ENCODE measurements at regions not wholly inside any gene's neighbourhood (a gene's known extent, or its start where the extent isn't known, plus 50 kb on each side); places are given as distances from the start of the nearest gene placed in this dataset.

DNA sequence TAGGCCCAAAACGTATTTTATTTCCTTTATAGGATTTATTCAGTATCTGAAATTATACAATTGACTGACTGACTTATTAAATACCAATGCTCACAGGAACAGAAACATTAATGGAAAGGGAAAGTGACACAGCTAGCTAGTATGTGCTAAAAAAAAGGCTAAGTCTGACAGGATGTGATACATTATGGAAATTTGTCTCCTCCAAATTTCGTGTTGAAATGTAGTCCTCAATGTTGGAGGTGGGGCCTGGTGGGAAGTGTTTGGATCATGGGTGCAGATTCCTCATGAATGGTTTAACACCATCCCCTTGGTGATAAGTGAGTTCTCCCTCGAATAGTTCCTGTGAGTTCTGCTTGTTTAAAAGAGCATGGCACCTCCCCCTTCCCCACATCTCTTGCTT is 70.6 kb upstream of the WDR75 start:
- CTCF ChIA-PET: interaction anchor here (1.6 kb wide), 1 partner anchor 9 kb away, joined by 4 read pairs; no protein-coding TSS in a partner anchor
- Histone ChIP-seq H3K27me3 (ENCODE audit: control insufficient read depth, insufficient read depth, low read length) (no peaks in the 10 kb centered on the region), H2AFZ (replicated peaks; ENCODE audit: low read length, poor library complexity) (peak overlapping the region; percentile 68), H2BK15ac (ENCODE audit: low read depth, low read length) (peak overlapping the region; percentile 41; the same call in 1 of the 3 replicates), H2AK5ac (ENCODE audit: low read depth, low read length) (0 out of 2 replicates have a peak overlapping the region, but pooled peaks have one; percentile 21), H3K56ac (ENCODE audit: extremely low read depth, insufficient read depth, low read length) (no peak overlapping the region), H4K20me1 (ENCODE audit: insufficient read depth, low read length) (no peaks in the 10 kb centered on the region), H3K9me1 (ENCODE audit: insufficient read depth, low read length) (no peaks in the 10 kb centered on the region), H3K27ac (ENCODE audit: insufficient read depth, low read length) (no peak overlapping the region), H3K36me3 (ENCODE audit: control insufficient read depth, insufficient read depth, low read length) (no peaks in the 10 kb centered on the region), H3K18ac (ENCODE audit: low read depth, low read length) (peak overlapping the region; percentile 18; the same call in 1 of the 2 replicates), H3K23ac (ENCODE audit: low read depth, low read length) (no peak overlapping the region), H3K4me3 (ENCODE audit: insufficient read depth, low read depth, low read length) (no peak overlapping the region), H4K5ac (ENCODE audit: low read depth, low read length) (peak overlapping the region; percentile 45; the same call in 1 of the 2 replicates), H3K9me3 (ENCODE audit: control insufficient read depth, insufficient read depth, low read length) (0 out of 2 replicates have a peak, but pooled peaks cover 4% of the 10 kb centered on the region), H3K9ac (ENCODE audit: low read depth, low read length) (no peak overlapping the region), H4K8ac (ENCODE audit: low read depth in 2 of 2, low read length in 2 of 2) (peak overlapping the region in 1 of 2 experiments; percentile 53; a peak in 1 of 4 replicates), H3K4ac (ENCODE audit: low read depth, low read length) (peak overlapping the region; percentile 34; the same call in 1 of the 2 replicates), H2AK9ac (replicated peaks; ENCODE audit: low read depth, low read length, poor library complexity) (peak overlapping the region; percentile 65), H3K14ac (replicated peaks; ENCODE audit: low read depth, low read length) (peak overlapping the region; percentile 44; the same call in 1 of the 2 replicates), H2BK120ac (ENCODE audit: low read depth, low read length) (peak overlapping the region; percentile 28; the same call in 1 of the 2 replicates), H3K4me2 (ENCODE audit: low read depth, low read length) (no peak overlapping the region), H2BK5ac (ENCODE audit: low read depth, low read length, poor library complexity, severe bottlenecking) (peak overlapping the region; percentile 84), H2BK20ac (ENCODE audit: low read depth, low read length) (peak overlapping the region; percentile 26; the same call in 1 of the 2 replicates), H3K4me1 (ENCODE audit: control insufficient read depth, insufficient read depth, low read length) (peaks cover 2% of the 10 kb centered on the region; the same call in 1 of the 2 replicates), H4K91ac (ENCODE audit: insufficient read depth, low read depth, low read length) (no peak overlapping the region), H3K79me1 (ENCODE audit: low read depth in 1 of 2, low read length in 2 of 2) (no peaks in the 10 kb centered on the region)
- ATAC-seq (ENCODE audit: low read depth) (no peak), DNase-seq (peak; percentile 34)
- no peak for TF ChIP-seq CEBPB (IDR thresholded peaks at IDR 0.05; ENCODE audit: low read depth, low read length)
- TF ChIP-seq, protein P1, sequence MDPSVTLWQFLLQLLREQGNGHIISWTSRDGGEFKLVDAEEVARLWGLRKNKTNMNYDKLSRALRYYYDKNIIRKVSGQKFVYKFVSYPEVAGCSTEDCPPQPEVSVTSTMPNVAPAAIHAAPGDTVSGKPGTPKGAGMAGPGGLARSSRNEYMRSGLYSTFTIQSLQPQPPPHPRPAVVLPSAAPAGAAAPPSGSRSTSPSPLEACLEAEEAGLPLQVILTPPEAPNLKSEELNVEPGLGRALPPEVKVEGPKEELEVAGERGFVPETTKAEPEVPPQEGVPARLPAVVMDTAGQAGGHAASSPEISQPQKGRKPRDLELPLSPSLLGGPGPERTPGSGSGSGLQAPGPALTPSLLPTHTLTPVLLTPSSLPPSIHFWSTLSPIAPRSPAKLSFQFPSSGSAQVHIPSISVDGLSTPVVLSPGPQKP (IDR thresholded peaks at IDR 0.05; ENCODE audit: borderline replicate concordance, low read depth, low read length): no peak
- no peak for TF ChIP-seq RAD21 (IDR thresholded peaks at IDR 0.05; ENCODE audit: low read length)
- no peak for TF ChIP-seq MAZ (IDR thresholded peaks at IDR 0.05; ENCODE audit: borderline replicate concordance, low read depth, low read length)
- no peak for TF ChIP-seq FOS (IDR thresholded peaks at IDR 0.05; ENCODE audit: low read depth, low read length)
- TF ChIP-seq RCOR1 (IDR thresholded peaks at IDR 0.05; ENCODE audit: insufficient replicate concordance, low read length): no peak
- TF ChIP-seq RFX5 (IDR thresholded peaks at IDR 0.05; ENCODE audit: low read depth, low read length): no peak
- no peak for TF ChIP-seq MXI1 (IDR thresholded peaks at IDR 0.05; ENCODE audit: borderline replicate concordance, low read depth, low read length)
- TF ChIP-seq, protein P2, sequence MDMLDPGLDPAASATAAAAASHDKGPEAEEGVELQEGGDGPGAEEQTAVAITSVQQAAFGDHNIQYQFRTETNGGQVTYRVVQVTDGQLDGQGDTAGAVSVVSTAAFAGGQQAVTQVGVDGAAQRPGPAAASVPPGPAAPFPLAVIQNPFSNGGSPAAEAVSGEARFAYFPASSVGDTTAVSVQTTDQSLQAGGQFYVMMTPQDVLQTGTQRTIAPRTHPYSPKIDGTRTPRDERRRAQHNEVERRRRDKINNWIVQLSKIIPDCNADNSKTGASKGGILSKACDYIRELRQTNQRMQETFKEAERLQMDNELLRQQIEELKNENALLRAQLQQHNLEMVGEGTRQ (IDR thresholded peaks at IDR 0.05; ENCODE audit: low read depth, low read length): no peak
- TF ChIP-seq, protein P3, sequence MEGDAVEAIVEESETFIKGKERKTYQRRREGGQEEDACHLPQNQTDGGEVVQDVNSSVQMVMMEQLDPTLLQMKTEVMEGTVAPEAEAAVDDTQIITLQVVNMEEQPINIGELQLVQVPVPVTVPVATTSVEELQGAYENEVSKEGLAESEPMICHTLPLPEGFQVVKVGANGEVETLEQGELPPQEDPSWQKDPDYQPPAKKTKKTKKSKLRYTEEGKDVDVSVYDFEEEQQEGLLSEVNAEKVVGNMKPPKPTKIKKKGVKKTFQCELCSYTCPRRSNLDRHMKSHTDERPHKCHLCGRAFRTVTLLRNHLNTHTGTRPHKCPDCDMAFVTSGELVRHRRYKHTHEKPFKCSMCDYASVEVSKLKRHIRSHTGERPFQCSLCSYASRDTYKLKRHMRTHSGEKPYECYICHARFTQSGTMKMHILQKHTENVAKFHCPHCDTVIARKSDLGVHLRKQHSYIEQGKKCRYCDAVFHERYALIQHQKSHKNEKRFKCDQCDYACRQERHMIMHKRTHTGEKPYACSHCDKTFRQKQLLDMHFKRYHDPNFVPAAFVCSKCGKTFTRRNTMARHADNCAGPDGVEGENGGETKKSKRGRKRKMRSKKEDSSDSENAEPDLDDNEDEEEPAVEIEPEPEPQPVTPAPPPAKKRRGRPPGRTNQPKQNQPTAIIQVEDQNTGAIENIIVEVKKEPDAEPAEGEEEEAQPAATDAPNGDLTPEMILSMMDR (conservative IDR thresholded peaks at IDR 0.05; ENCODE audit: low read depth, low read length): no peak
- no peak for TF ChIP-seq BHLHE40 (IDR thresholded peaks at IDR 0.05; ENCODE audit: low read depth, low read length)
- TF ChIP-seq MAFK (IDR thresholded peaks at IDR 0.05; ENCODE audit: low read depth, low read length): no peak
- no peak for TF ChIP-seq NFE2L2 (IDR thresholded peaks at IDR 0.05; ENCODE audit: low read depth, low read length)
- no peak for TF ChIP-seq CHD1 (IDR thresholded peaks at IDR 0.05; ENCODE audit: low read depth, low read length)
- TF ChIP-seq POLR2A (IDR thresholded peaks at IDR 0.05; ENCODE audit: low read depth, low read length): no peak
- TF ChIP-seq SMC3 (IDR thresholded peaks at IDR 0.05; ENCODE audit: low read depth, low read length): no peak
- WGBS, 2 experiments (ENCODE audit: extremely low coverage in 2 of 2, insufficient read length in 1 of 2): 100% methylated on average over 1 of the region's 3 CpGs; no CpG with 5 or more reads in 1 of the 2 experiments
- intact Hi-C loops (cut with micrococcal nuclease) (no loop called here), dilution Hi-C loops (cut with HindIII; ENCODE audit: low sequenced_read_pairs, unreplicated experiment) (no loop called here), in situ Hi-C loops (cut with MboI; ENCODE audit: low sequenced_read_pairs) (no loop called here)
- POLR2A ChIA-PET (ENCODE audit: unreplicated experiment): no interaction called here
- BruUV-seq (replicated peaks): no TSS peak

All from IMR-90 (cell line).